ENCODE measurements at regions not wholly inside any gene's neighbourhood (a gene's known extent, or its start where the extent isn't known, plus 50 kb on each side); places are given as distances from the start of the nearest gene placed in this dataset.

GRCh38 chr9:85136987-85137386 lies 467.5 kb downstream of the NTRK2 start:
- TF ChIP-seq ZNF274 (IDR thresholded peaks at IDR 0.05; ENCODE audit: low read depth, low read length) (no peak), YY1 (IDR thresholded peaks at IDR 0.05; ENCODE audit: insufficient read depth, insufficient read length) (no peak), SUZ12 (IDR thresholded peaks at IDR 0.05; ENCODE audit: extremely low read depth, insufficient read depth, insufficient read length) (no peak)

All from NT2/D1 (cell line).